ENCODE measurements at regions not wholly inside any gene's neighbourhood (a gene's known extent, or its start where the extent isn't known, plus 50 kb on each side); places are given as distances from the start of the nearest gene placed in this dataset.

DNA sequence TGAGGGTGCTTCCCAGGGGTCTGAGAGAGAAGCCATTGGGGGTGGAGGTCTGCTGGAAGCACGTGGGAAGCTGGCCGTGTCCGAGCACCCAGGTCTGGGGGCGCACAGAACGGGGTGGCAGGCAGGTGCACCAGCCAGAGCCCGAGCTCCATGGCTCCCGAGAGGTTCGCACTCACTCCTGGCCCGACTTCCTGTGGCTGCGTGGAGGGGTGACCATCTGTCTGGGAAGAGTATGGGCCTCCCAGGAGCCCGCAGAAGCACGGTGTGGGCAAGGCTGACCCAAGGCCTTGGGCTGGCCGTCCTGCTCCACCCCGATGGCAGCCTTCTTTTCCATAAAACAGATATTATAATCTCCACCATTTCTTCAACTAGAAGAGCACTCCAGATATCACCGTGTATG is 256.0 kb upstream of the B3GAT1 start:
- no peak for DNase-seq (ENCODE audit: extremely low read depth in 1 of 4, low spot score in 3 of 4)
- H3K9ac ChIP-seq (ENCODE audit: insufficient read depth in 1 of 2, low read depth in 2 of 2, low read length in 2 of 2): no peak overlapping the region
- ChIA-PET CTCF (ENCODE audit: low intra/inter-chr PET ratio) (no interaction called here), POLR2A (no interaction called here)
- BruUV-seq (replicated peaks): no TSS peak
- no peak for FAIRE-seq
- H3K9me3 ChIP-seq (replicated peaks; ENCODE audit: control insufficient read depth, insufficient read depth, low read depth, low read length): no peaks in the 10 kb centered on the region
- 0 out of 2 replicates have a peak, but pooled peaks cover 4% of the 10 kb centered on the region for H4K20me1 ChIP-seq (replicated peaks; ENCODE audit: control insufficient read depth, insufficient read depth, low read length)
- no peak overlapping the region for H3K4me2 ChIP-seq (ENCODE audit: insufficient read depth, low read length)
- intact Hi-C loops (cut with micrococcal nuclease) (no loop called here), in situ Hi-C loops (cut with MboI) (no loop called here)
- H3K9me1 ChIP-seq (ENCODE audit: control insufficient read depth, insufficient read depth, low read length): no peaks in the 10 kb centered on the region
- 0% methylated on average over 15 of the region's 15 CpGs for WGBS (ENCODE audit: insufficient coverage, low coverage, missing lambda C conversion rate)
- peaks cover 2 to 51% of the 10 kb centered on the region in 2 experiments; a peak in 3 of 5 replicates for H3K27me3 ChIP-seq (ENCODE audit: control insufficient read depth in 2 of 2, insufficient read depth in 2 of 2, low read length in 2 of 2)
- H2AFZ ChIP-seq (ENCODE audit: low read depth, low read length): no peak overlapping the region
- H3K27ac ChIP-seq (ENCODE audit: extremely low read depth, low read depth, low read length): no peak overlapping the region
- H3K4me3 ChIP-seq: no peak overlapping the region
- no peaks in the 10 kb centered on the region for H3K36me3 ChIP-seq (ENCODE audit: control insufficient read depth, insufficient read depth, low read length)
- H3K4me1 ChIP-seq (replicated peaks in 1 of 2; ENCODE audit: control insufficient read depth in 2 of 2, insufficient read depth in 2 of 2, low read length in 2 of 2): no peaks in the 10 kb centered on the region
- H3K79me2 ChIP-seq (ENCODE audit: control insufficient read depth, insufficient read depth, low read length): no peaks in the 10 kb centered on the region
- no peak for ATAC-seq
- no peak for TF ChIP-seq SRSF1 (IDR thresholded peaks at IDR 0.05; ENCODE audit: low read depth, low read length)
- TF ChIP-seq, protein P1, sequence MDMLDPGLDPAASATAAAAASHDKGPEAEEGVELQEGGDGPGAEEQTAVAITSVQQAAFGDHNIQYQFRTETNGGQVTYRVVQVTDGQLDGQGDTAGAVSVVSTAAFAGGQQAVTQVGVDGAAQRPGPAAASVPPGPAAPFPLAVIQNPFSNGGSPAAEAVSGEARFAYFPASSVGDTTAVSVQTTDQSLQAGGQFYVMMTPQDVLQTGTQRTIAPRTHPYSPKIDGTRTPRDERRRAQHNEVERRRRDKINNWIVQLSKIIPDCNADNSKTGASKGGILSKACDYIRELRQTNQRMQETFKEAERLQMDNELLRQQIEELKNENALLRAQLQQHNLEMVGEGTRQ (CRISPR knock-in tag; IDR thresholded peaks at IDR 0.05): no peak
- TF ChIP-seq IRF2 (CRISPR knock-in tag; IDR thresholded peaks at IDR 0.05): no peak
- TF ChIP-seq KDM2B (CRISPR knock-in tag; IDR thresholded peaks at IDR 0.05): no peak
- TF ChIP-seq MYBL2 (IDR thresholded peaks at IDR 0.05; ENCODE audit: low read depth): no peak
- TF ChIP-seq MYBL2 (CRISPR knock-in tag; IDR thresholded peaks at IDR 0.05; ENCODE audit: borderline replicate concordance): no peak
- TF ChIP-seq MAFK (IDR thresholded peaks at IDR 0.05; ENCODE audit: low read length): no peak
- TF ChIP-seq, protein P2, sequence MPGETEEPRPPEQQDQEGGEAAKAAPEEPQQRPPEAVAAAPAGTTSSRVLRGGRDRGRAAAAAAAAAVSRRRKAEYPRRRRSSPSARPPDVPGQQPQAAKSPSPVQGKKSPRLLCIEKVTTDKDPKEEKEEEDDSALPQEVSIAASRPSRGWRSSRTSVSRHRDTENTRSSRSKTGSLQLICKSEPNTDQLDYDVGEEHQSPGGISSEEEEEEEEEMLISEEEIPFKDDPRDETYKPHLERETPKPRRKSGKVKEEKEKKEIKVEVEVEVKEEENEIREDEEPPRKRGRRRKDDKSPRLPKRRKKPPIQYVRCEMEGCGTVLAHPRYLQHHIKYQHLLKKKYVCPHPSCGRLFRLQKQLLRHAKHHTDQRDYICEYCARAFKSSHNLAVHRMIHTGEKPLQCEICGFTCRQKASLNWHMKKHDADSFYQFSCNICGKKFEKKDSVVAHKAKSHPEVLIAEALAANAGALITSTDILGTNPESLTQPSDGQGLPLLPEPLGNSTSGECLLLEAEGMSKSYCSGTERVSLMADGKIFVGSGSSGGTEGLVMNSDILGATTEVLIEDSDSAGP (CRISPR knock-in tag; IDR thresholded peaks at IDR 0.05): no peak
- TF ChIP-seq, protein P3, sequence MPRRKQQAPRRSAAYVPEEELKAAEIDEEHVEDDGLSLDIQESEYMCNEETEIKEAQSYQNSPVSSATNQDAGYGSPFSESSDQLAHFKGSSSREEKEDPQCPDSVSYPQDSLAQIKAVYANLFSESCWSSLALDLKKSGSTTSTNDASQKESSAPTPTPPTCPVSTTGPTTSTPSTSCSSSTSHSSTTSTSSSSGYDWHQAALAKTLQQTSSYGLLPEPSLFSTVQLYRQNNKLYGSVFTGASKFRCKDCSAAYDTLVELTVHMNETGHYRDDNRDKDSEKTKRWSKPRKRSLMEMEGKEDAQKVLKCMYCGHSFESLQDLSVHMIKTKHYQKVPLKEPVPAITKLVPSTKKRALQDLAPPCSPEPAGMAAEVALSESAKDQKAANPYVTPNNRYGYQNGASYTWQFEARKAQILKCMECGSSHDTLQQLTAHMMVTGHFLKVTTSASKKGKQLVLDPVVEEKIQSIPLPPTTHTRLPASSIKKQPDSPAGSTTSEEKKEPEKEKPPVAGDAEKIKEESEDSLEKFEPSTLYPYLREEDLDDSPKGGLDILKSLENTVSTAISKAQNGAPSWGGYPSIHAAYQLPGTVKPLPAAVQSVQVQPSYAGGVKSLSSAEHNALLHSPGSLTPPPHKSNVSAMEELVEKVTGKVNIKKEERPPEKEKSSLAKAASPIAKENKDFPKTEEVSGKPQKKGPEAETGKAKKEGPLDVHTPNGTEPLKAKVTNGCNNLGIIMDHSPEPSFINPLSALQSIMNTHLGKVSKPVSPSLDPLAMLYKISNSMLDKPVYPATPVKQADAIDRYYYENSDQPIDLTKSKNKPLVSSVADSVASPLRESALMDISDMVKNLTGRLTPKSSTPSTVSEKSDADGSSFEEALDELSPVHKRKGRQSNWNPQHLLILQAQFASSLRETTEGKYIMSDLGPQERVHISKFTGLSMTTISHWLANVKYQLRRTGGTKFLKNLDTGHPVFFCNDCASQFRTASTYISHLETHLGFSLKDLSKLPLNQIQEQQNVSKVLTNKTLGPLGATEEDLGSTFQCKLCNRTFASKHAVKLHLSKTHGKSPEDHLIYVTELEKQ (CRISPR knock-in tag; IDR thresholded peaks at IDR 0.05): no peak
- TF ChIP-seq, protein P4, sequence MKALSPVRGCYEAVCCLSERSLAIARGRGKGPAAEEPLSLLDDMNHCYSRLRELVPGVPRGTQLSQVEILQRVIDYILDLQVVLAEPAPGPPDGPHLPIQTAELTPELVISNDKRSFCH (CRISPR knock-in tag; IDR thresholded peaks at IDR 0.05): no peak
- TF ChIP-seq, protein P4 (tag; IDR thresholded peaks at IDR 0.05): no peak
- TF ChIP-seq PCBP1 (IDR thresholded peaks at IDR 0.05; ENCODE audit: low read depth, low read length, poor library complexity, severe bottlenecking): no peak
- TF ChIP-seq MAFG (tag; conservative IDR thresholded peaks at IDR 0.05): no peak
- TF ChIP-seq ZNF583 (CRISPR knock-in tag; IDR thresholded peaks at IDR 0.05): no peak
- no peak for TF ChIP-seq ZNF507 (tag; conservative IDR thresholded peaks at IDR 0.05)
- TF ChIP-seq, protein P5, sequence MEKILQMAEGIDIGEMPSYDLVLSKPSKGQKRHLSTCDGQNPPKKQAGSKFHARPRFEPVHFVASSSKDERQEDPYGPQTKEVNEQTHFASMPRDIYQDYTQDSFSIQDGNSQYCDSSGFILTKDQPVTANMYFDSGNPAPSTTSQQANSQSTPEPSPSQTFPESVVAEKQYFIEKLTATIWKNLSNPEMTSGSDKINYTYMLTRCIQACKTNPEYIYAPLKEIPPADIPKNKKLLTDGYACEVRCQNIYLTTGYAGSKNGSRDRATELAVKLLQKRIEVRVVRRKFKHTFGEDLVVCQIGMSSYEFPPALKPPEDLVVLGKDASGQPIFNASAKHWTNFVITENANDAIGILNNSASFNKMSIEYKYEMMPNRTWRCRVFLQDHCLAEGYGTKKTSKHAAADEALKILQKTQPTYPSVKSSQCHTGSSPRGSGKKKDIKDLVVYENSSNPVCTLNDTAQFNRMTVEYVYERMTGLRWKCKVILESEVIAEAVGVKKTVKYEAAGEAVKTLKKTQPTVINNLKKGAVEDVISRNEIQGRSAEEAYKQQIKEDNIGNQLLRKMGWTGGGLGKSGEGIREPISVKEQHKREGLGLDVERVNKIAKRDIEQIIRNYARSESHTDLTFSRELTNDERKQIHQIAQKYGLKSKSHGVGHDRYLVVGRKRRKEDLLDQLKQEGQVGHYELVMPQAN (IDR thresholded peaks at IDR 0.05; ENCODE audit: borderline replicate concordance): no peak
